HG03280 (cell line): ENCODE measurements at regions not wholly inside any gene's neighbourhood (a gene's known extent, or its start where the extent isn't known, plus 50 kb on each side); places are given as distances from the start of the nearest gene placed in this dataset.
"Not testable (repeated sequence)": the region's sequence is repeated elsewhere in the genome, so short reads cannot be mapped to it uniquely, and the experiment has no call there.

ENCODE experiments used
- ATAC-seq: cut with Tn5 transposase; IDR thresholded peaks from one replicate; pipeline ENCODE4 v1.9.1; 2021; ENCODE audit warnings: mild to moderate bottlenecking, moderate library complexity; ENCODE audit not compliant: unreplicated experiment

- ATAC-seq, result no peak
Measured at GRCh38 chr5:28313953-28314352, 1275.6 kb upstream of the CDH9 start.

DNA sequence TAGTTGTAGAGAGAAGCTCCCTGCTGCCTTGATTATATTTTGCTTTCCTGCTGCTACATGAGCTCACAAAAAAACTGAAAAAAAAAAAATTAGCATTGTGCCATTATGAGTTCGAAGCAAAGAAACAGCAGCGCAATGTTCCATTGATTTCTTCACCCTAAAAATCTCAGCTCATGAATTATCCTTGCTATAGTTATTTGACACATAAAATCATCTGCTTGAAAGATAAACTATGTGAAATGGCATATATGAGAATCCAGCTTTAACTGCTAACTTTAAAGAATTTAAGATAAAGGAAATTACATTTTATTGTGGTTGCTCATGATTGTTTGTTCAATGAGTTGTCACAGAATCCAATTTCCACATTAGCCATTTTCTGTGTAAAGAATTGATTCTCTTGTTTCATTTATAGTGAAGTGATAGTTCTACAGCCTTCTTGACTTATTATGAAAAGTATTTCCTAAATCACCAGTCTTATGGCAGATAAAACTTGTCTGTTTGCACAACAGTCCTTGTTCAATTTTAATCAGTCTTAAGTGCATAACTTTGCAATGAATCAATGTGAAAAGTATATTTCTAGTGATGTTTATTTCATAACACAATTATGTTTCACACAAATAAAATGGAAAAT lies 1275.0 kb upstream of the CDH9 start:
- no peak for ATAC-seq

DNA sequence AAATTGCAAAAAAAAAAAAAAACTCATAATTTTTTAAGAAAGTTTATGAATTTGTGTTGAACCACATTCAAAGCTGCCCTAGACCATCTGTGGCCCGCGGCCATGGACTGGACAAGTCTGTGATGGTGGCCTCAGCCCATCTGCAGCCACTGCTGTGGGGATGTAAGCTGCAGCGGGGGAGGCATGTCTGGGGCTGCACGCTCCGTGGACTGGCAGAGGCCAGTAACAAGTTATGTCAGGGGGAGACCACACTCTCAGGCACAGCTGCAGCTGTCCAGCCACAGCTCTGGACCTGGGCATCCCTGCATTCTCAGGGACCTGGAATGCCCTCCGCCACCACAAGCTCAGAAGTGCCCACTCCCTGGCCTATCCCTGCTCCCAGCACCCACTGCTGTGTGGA lies 1272.3 kb upstream of the CDH9 start:
- ATAC-seq, result no peak

- no peak for ATAC-seq
Measured at GRCh38 chr5:28305891-28306290, 1267.5 kb upstream of the CDH9 start.

- no peak for ATAC-seq
Measured at GRCh38 chr5:28301712-28302111, 1263.3 kb upstream of the CDH9 start.

DNA sequence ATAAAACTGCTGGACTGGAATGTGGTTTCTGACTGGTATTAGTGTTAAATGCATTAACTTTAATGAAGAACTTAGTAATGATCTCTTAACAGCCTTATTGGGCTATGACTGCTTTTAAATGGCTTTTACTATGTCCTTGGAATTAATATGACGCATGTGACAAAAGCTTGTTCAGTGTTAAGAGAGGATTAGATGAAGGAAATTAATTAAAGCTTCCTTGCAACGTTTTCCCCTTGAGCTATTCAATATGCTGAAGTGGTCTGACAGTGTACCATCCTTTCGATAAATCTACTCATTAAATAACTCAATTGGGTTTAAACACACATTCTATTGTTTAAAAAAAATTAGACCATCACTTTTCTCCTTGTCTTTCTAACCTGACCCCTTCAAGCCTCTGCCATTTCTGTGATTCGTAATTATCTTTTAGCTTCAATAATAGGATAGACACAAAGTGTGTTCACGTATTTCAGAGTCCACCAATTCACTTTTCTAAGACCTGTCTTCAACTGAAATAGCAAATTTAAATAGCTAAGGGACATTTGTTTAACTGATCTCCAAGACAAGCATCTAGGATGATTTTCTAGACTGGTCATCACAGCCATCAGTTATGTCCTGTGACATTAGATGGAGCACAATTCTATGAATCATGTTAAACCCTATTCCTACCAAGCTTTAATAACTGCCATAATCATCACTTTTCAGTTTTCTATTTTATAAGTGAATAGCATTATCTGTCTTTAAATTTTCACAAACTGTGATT lies 1258.0 kb upstream of the CDH9 start:
- ATAC-seq, result no peak

- ATAC-seq, result not testable (repeated sequence)
Measured at GRCh38 chr5:28287021-28287420, 1248.6 kb upstream of the CDH9 start.

DNA sequence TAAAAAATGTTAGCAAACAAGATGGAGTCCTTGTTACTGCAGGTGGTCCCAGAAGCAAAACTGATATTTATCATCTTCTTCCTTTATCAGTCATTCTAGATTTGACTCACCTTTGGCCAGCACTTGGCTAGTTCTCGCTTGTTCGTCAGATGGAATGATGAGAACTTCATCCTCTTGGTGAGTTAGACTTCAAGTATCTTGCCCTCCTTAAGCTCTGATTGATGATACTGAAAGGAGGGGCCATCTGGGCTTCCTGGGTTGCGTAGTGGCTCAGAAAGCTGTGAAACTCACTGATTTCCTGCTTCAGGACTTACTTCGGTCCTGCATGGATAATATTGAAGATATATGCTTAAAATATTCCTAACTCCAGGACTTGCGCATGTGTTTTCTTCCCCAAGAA lies 1248.2 kb upstream of the CDH9 start:
- no peak for ATAC-seq

- ATAC-seq, result no peak
Measured at GRCh38 chr5:28284788-28285187, 1246.4 kb upstream of the CDH9 start.

DNA sequence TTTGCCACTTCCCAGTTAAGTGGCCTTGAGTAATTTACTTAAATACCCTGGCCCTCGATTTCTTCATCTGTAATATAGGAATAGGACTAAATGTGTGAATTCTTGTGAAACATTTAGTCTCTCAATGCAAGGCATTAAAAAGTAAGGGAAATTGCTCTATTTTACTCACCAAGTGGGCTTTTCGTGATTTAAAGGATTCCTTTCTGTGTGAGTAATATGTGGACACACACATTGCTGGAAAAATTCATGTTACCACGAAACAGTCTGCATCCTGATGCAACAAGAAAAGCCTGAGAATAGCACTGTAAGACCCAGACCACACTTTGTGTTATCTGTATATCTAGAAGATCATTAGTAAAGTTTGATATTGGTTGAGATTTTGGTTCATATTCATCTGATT lies 1243.0 kb upstream of the CDH9 start:
- no peak for ATAC-seq

GRCh38 chr5:28275931-28276330 lies 1237.5 kb upstream of the CDH9 start:
- ATAC-seq, result no peak

DNA sequence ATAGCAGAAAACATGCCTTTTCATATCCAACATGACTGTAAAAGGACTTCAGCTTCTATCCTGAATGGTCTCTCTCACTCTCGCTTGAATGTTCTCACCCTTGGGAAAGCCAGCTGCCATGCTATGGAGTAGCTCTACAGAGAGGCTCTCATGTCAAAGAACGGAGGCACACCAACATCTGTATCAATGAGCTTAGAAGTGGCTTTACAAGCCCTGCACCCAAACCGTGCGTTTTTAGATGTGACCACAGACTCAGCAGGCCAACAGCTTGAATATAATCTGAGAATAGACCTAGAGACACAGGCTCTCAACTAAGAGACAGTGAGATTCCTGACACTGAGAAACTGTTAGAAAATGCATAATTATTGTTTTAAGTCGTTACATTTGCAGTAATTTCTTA lies 1231.6 kb upstream of the CDH9 start:
- no peak for ATAC-seq

GRCh38 chr5:28265877-28266276 lies 1227.5 kb upstream of the CDH9 start:
- ATAC-seq, result no peak

DNA sequence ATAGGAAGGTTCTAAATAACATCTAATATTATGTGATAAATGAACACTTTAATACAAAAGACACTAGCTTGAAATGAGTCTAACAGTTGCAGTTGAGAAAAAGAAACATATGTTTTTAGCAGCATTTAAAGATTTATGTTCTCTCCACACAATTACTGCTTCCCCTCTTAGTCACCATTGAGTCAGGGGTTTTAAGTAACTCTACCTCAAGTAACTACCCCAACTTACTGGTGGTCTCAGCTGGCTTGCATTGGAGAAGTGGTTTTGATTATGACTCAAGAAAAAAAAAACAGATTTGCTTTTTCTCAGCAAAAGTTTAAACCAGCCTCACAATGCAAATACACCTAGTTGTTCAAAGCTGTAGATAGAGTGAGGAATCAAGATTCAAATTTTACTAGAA lies 1216.5 kb upstream of the CDH9 start:
- ATAC-seq, result no peak

DNA sequence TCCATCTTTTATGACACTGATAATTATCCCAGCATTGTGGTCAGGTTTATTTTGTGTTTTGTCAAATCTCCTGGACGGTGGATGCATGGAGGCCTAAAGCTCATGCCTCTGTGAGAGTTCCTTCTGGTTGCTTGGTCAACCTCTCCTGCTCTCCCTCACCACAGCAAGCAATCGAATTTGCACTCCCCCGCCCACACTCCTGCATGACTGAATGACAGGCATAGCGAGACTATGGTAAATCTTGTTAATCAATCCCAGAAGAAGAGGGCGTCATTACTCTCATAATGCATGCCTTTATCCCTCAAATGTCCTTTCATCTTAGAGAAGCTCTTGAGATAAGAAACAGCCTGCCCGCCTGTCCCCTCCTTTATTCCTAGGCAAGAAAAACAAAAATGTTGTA lies 1215.0 kb upstream of the CDH9 start:
- no peak for ATAC-seq

- no peak for ATAC-seq
Measured at GRCh38 chr5:28249771-28250415, 1211.5 kb upstream of the CDH9 start.

- no peak for ATAC-seq
Measured at GRCh38 chr5:28234356-28234968, 1196.1 kb upstream of the CDH9 start.

- no peak for ATAC-seq
Measured at GRCh38 chr5:28226407-28226806, 1188.0 kb upstream of the CDH9 start.

DNA sequence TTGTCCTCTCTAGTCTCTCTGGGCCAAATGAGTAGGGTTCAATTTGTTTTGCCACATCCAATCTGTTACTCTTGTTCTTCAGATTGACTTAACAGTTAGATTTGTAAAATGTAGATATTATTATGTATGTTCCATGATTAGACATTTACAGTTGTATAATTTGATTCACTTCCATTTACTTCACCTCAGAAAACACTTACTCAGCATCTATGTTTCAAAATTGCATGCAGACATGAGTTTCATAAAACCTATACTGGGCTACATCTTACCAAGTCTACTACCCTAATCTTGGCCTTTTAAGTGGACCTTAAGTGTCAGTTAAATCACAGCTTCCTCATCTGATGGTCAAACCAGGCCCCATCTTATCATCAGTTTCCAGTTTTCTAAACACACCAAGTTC lies 1181.2 kb upstream of the CDH9 start:
- ATAC-seq, result no peak

DNA sequence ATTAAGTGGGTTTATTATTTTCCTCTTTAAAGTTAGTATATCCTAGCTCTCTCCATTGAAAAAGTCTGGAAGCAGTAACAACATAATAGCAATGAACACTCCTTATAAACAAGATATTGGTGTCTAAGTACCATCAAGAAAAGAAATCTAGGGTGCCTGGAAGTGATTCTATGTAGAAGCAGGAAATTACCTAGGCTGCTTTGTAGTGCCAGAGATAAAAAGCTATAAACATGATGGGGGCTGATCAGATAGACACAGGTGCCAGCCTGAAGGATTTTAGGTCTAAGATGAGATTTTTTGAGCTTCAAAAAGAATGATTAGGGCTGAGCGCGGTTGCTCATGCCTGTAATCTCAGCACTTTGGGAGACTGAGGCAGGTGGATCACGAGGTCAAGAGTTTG lies 1179.3 kb upstream of the CDH9 start:
- ATAC-seq, result no peak

GRCh38 chr5:28216939-28217360 lies 1178.6 kb upstream of the CDH9 start:
- no peak for ATAC-seq

GRCh38 chr5:28215091-28215490 lies 1176.7 kb upstream of the CDH9 start:
- no peak for ATAC-seq
